GM12874 (cell line): ENCODE measurements at regions not wholly inside any gene's neighbourhood (a gene's known extent, or its start where the extent isn't known, plus 50 kb on each side); places are given as distances from the start of the nearest gene placed in this dataset.

ENCODE experiments used
- CTCF ChIP-seq: IDR thresholded peaks from 2 replicates; pipeline ENCODE4 v1.5.1; 2011; ENCODE audit warnings: low read depth, mild to moderate bottlenecking, control low read depth, low read length, moderate library complexity; ENCODE audit not compliant: insufficient read depth

GRCh38 chr2:17388798-17389197, 129.4 kb downstream of the RAD51AP2 start:
- no peak for TF ChIP-seq CTCF

DNA sequence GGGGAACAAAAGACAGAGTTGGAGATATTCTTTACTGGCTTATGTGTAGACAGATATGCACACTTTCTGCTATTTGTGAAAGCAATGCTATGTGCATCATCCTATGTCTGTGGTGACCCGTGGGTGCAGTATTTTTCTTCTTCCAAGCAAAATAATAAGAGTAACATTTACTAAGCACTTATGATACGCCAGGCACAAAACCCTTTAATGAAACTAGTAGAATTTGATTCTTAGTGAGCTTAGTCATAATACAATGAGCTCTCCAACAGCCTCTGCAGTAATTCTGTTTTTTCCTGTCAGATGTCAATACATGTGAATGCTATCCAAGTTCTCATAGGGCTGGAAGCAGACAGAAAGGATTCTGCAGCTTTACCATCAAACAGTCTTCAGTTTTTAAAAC, 130.6 kb downstream of the RAD51AP2 start:
- TF ChIP-seq CTCF: no peak

DNA sequence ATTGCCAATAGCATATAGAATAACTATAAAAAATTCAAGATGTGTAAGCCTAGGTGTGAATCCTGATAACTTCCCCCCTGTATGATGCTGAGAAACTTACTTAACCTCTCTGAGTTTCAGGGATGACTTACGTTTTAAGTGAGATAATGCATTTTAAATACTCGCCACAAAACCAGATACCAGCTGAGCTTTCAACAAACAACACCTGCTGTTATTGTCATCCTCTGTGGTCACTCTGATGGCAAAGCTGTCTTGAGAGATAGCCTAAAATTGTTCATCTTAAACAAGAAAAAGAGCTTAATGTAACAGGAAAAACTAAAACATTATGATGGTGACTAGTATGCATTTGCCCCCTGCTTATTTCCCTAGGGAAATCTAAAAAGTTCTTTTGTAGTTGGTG, 131.5 kb downstream of the RAD51AP2 start:
- TF ChIP-seq CTCF: no peak

GRCh38 chr2:17380003-17380402, 138.2 kb downstream of the RAD51AP2 start:
- TF ChIP-seq CTCF: no peak

DNA sequence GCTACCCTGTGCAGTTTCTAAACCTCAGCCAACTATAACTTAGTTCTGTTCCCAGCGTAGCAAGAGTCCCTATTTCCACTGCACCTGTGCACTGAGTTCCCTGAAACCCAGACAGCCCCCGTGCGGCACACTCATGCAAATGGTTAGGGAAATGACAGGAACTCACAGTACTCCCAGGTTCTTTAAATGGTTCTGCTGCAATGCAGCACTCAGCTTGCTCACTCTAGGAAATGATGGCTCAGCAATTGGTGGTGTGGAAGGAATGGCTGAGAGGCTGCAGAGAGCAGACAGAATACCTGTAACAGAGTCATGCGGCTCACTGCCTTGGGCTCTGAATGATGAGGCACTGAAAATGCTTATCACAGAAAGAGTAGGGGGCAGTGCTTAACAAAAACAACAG, 143.0 kb downstream of the RAD51AP2 start:
- TF ChIP-seq CTCF: no peak

GRCh38 chr2:17373741-17374140, 144.5 kb downstream of the RAD51AP2 start:
- TF ChIP-seq CTCF: no peak

DNA sequence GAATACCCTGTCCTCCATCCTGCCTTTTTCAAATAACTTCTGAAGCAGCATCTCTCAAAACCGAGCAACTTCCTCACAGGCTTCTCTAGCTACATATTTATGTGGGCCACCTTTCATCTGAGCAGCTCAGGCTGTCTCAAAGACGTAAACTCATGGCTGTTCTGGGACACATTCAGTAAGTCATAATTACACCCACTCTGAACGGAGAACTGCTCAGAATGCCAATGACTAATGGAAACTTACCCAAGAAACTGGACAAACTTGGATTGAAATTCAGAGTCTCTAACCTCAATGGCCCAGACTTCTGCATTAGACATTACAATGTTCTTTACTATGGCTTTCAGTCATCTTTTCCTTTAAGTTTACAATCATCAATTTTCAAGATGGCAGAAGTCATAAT, 145.2 kb downstream of the RAD51AP2 start:
- TF ChIP-seq CTCF: no peak

DNA sequence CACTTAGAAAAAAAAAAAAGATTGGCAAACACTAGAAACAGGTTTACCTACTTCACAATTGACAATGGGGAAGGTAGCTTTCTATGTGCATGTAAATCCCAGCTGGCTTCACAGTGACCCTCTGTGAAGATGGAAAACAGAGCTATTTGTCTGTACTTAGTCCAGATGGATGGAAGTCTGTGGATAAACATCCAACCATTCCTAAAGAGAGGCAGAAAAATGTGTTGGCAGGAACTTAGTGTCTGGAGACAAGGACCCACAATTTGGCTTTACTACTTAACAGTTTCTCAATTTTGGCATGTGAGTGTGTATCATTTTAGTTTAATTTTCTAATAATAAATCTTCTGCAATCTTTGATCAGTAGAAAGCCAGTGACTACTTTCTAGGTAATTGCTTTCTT, 154.4 kb downstream of the RAD51AP2 start:
- TF ChIP-seq CTCF: no peak
